ENCODE measurements at regions not wholly inside any gene's neighbourhood (a gene's known extent, or its start where the extent isn't known, plus 50 kb on each side); places are given as distances from the start of the nearest gene placed in this dataset.

- no peaks in the 10 kb centered on the region for H3K36me3 Mint-ChIP-seq (ENCODE audit: low read depth)
Measured at GRCh38 chr13:103451656-103452055, 385.4 kb upstream of the SLC10A2 start.

GRCh38 chr13:103443604-103444003 is 377.4 kb upstream of the SLC10A2 start:
- no peaks in the 10 kb centered on the region for H3K4me1 Mint-ChIP-seq
- no peak for TF ChIP-seq CTCF (IDR thresholded peaks at IDR 0.05; ENCODE audit: unreplicated experiment in 3 of 3)
- H3K27ac Mint-ChIP-seq, result no peak overlapping the region
- H3K27me3 Mint-ChIP-seq (ENCODE audit: low read depth), result peaks cover 5% of the 10 kb centered on the region
- no peaks in the 10 kb centered on the region for H3K9me3 Mint-ChIP-seq
- no peak overlapping the region for H3K4me3 Mint-ChIP-seq
- no peaks in the 10 kb centered on the region for H3K36me3 Mint-ChIP-seq (ENCODE audit: low read depth)

More at GRCh38 chr13:103451656-103452055, 385.4 kb upstream of the SLC10A2 start:
- Mint-ChIP-seq H3K27me3 (ENCODE audit: low read depth) (peaks cover 3% of the 10 kb centered on the region), H3K27ac (no peak overlapping the region), H3K4me3 (no peak overlapping the region), H3K9me3 (no peaks in the 10 kb centered on the region), H3K4me1 (no peaks in the 10 kb centered on the region)
- no peak for TF ChIP-seq CTCF (IDR thresholded peaks at IDR 0.05; ENCODE audit: unreplicated experiment in 3 of 3)

GRCh38 chr13:103437651-103438050 is 371.4 kb upstream of the SLC10A2 start:
- H3K27ac Mint-ChIP-seq, result no peak overlapping the region
- H3K27me3 Mint-ChIP-seq (ENCODE audit: low read depth), result peaks cover 5% of the 10 kb centered on the region
- H3K4me1 Mint-ChIP-seq, result no peaks in the 10 kb centered on the region
- no peak for TF ChIP-seq CTCF (IDR thresholded peaks at IDR 0.05; ENCODE audit: unreplicated experiment in 3 of 3)
- no peaks in the 10 kb centered on the region for H3K36me3 Mint-ChIP-seq (ENCODE audit: low read depth)
- no peaks in the 10 kb centered on the region for H3K9me3 Mint-ChIP-seq
- H3K4me3 Mint-ChIP-seq, result no peak overlapping the region

GRCh38 chr13:103436057-103436654 is 369.9 kb upstream of the SLC10A2 start:
- peaks cover 2% of the 10 kb centered on the region for H3K27me3 Mint-ChIP-seq (ENCODE audit: low read depth)
- no peaks in the 10 kb centered on the region for H3K4me1 Mint-ChIP-seq
- H3K36me3 Mint-ChIP-seq (ENCODE audit: low read depth), result no peaks in the 10 kb centered on the region
- peaks cover 4% of the 10 kb centered on the region for H3K9me3 Mint-ChIP-seq
- no peak overlapping the region for H3K4me3 Mint-ChIP-seq
- TF ChIP-seq CTCF (IDR thresholded peaks at IDR 0.05; ENCODE audit: unreplicated experiment in 3 of 3), result no peak
- no peak overlapping the region for H3K27ac Mint-ChIP-seq

GRCh38 chr13:103431856-103432255 is 365.6 kb upstream of the SLC10A2 start:
- TF ChIP-seq CTCF (IDR thresholded peaks at IDR 0.05; ENCODE audit: unreplicated experiment in 3 of 3), result no peak
- Mint-ChIP-seq H3K27ac (no peak overlapping the region), H3K9me3 (peaks cover 8% of the 10 kb centered on the region), H3K4me1 (no peaks in the 10 kb centered on the region), H3K36me3 (ENCODE audit: low read depth) (no peaks in the 10 kb centered on the region), H3K27me3 (ENCODE audit: low read depth) (no peaks in the 10 kb centered on the region), H3K4me3 (no peak overlapping the region)

- Mint-ChIP-seq H3K4me1 (no peaks in the 10 kb centered on the region), H3K27ac (no peak overlapping the region), H3K27me3 (ENCODE audit: low read depth) (no peaks in the 10 kb centered on the region), H3K4me3 (no peak overlapping the region), H3K9me3 (peaks cover 8% of the 10 kb centered on the region), H3K36me3 (ENCODE audit: low read depth) (no peaks in the 10 kb centered on the region)
- TF ChIP-seq CTCF (IDR thresholded peaks at IDR 0.05; ENCODE audit: unreplicated experiment in 3 of 3), result no peak
Measured at GRCh38 chr13:103430368-103430767, 364.2 kb upstream of the SLC10A2 start.
